ENCODE measurements at regions not wholly inside any gene's neighbourhood (a gene's known extent, or its start where the extent isn't known, plus 50 kb on each side); places are given as distances from the start of the nearest gene placed in this dataset.

- Mint-ChIP-seq H3K9me3 (no peaks in the 10 kb centered on the region), H3K36me3 (ENCODE audit: low read depth) (no peaks in the 10 kb centered on the region), H3K4me3 (no peak overlapping the region), H3K4me1 (peaks cover 27% of the 10 kb centered on the region), H3K27ac (no peak overlapping the region), H3K27me3 (ENCODE audit: insufficient read depth) (peaks cover 33% of the 10 kb centered on the region)
- H3K9ac ChIP-seq (ENCODE audit: extremely low read depth, low read length, poor library complexity, severe bottlenecking), result no peak overlapping the region
- H3K4me1 ChIP-seq (ENCODE audit: control insufficient read depth, insufficient read depth, low read length), result peaks cover 3% of the 10 kb centered on the region
- no peak overlapping the region for H3K4me3 ChIP-seq (ENCODE audit: low read length)
- 88 to 100% methylated on average over 1 of the region's 1 CpG for WGBS, 2 experiments (ENCODE audit: insufficient coverage in 1 of 2, insufficient read length in 1 of 2)
- no peaks in the 10 kb centered on the region for H3K27me3 ChIP-seq (ENCODE audit: control insufficient read depth, insufficient read depth, low read length, poor library complexity, severe bottlenecking)
- no peak overlapping the region for H3K27ac ChIP-seq (ENCODE audit: low read depth, low read length)
- no peaks in the 10 kb centered on the region for H3K36me3 ChIP-seq (ENCODE audit: control insufficient read depth, insufficient read depth, low read length)
- no peak for TF ChIP-seq CTCF (conservative IDR thresholded peaks at IDR 0.05)
- H3K9me3 ChIP-seq (ENCODE audit: control insufficient read depth, low read length), result no peaks in the 10 kb centered on the region
- no peak for DNase-seq
Observed at GRCh38 chr1:209412566-209412965, 170.9 kb upstream of the CAMK1G start.

GRCh38 chr1:209413062-209413461, 170.5 kb upstream of the CAMK1G start:
- H3K4me3 ChIP-seq (ENCODE audit: low read length), result no peak overlapping the region
- H3K27ac Mint-ChIP-seq, result no peak overlapping the region
- H3K9me3 Mint-ChIP-seq, result no peaks in the 10 kb centered on the region
- H3K36me3 ChIP-seq (ENCODE audit: control insufficient read depth, insufficient read depth, low read length), result no peaks in the 10 kb centered on the region
- no peak overlapping the region for H3K27ac ChIP-seq (ENCODE audit: low read depth, low read length)
- H3K36me3 Mint-ChIP-seq (ENCODE audit: low read depth), result no peaks in the 10 kb centered on the region
- no peak overlapping the region for H3K4me3 Mint-ChIP-seq
- no peak for TF ChIP-seq CTCF (conservative IDR thresholded peaks at IDR 0.05)
- peaks cover 3% of the 10 kb centered on the region for H3K4me1 ChIP-seq (ENCODE audit: control insufficient read depth, insufficient read depth, low read length)
- 90 to 92% methylated on average over 3 of the region's 3 CpGs for WGBS, 2 experiments (ENCODE audit: insufficient coverage in 1 of 2, insufficient read length in 1 of 2)
- no peaks in the 10 kb centered on the region for H3K27me3 ChIP-seq (ENCODE audit: control insufficient read depth, insufficient read depth, low read length, poor library complexity, severe bottlenecking)
- peaks cover 27% of the 10 kb centered on the region for H3K4me1 Mint-ChIP-seq
- no peak for DNase-seq
- H3K9ac ChIP-seq (ENCODE audit: extremely low read depth, low read length, poor library complexity, severe bottlenecking), result no peak overlapping the region
- H3K27me3 Mint-ChIP-seq (ENCODE audit: insufficient read depth), result peaks cover 33% of the 10 kb centered on the region
- H3K9me3 ChIP-seq (ENCODE audit: control insufficient read depth, low read length), result no peaks in the 10 kb centered on the region

GRCh38 chr1:209414803-209415329, 168.6 kb upstream of the CAMK1G start:
- 89 to 92% methylated on average over 6 to 8 of the region's 8 CpGs for whole genome bisulfite sequencing, 2 experiments (ENCODE audit: insufficient coverage in 1 of 2, insufficient read length in 1 of 2)
- H3K27ac ChIP-seq (ENCODE audit: low read depth, low read length), result no peak overlapping the region
- no peak overlapping the region for H3K27ac Mint-ChIP-seq
- no peaks in the 10 kb centered on the region for H3K9me3 ChIP-seq (ENCODE audit: control insufficient read depth, low read length)
- H3K36me3 ChIP-seq (ENCODE audit: control insufficient read depth, insufficient read depth, low read length), result no peaks in the 10 kb centered on the region
- H3K4me1 ChIP-seq (ENCODE audit: control insufficient read depth, insufficient read depth, low read length), result peaks cover 3% of the 10 kb centered on the region
- H3K9ac ChIP-seq (ENCODE audit: extremely low read depth, low read length, poor library complexity, severe bottlenecking), result no peak overlapping the region
- no peaks in the 10 kb centered on the region for H3K27me3 ChIP-seq (ENCODE audit: control insufficient read depth, insufficient read depth, low read length, poor library complexity, severe bottlenecking)
- TF ChIP-seq CTCF (conservative IDR thresholded peaks at IDR 0.05), result no peak
- H3K27me3 Mint-ChIP-seq (ENCODE audit: insufficient read depth), result peaks cover 36% of the 10 kb centered on the region
- H3K36me3 Mint-ChIP-seq (ENCODE audit: low read depth), result no peaks in the 10 kb centered on the region
- no peak overlapping the region for H3K4me3 ChIP-seq (ENCODE audit: low read length)
- peaks cover 34% of the 10 kb centered on the region for H3K4me1 Mint-ChIP-seq
- DNase-seq, result no peak
- no peaks in the 10 kb centered on the region for H3K9me3 Mint-ChIP-seq
- H3K4me3 Mint-ChIP-seq, result no peak overlapping the region

Data from endodermal cell (in vitro differentiated cells).